SJCRH30 (cell line): ENCODE measurements at regions not wholly inside any gene's neighbourhood (a gene's known extent, or its start where the extent isn't known, plus 50 kb on each side); places are given as distances from the start of the nearest gene placed in this dataset.
"Not testable (repeated sequence)": the region's sequence is repeated elsewhere in the genome, so short reads cannot be mapped to it uniquely, and the experiment has no call there.

Experiments
- DNase-seq, 2 experiments: peaks; one replicate each; pipeline ENCODE4 v3.0.0-alpha.2; 2015 to 2020
- H3K27ac ChIP-seq: fragments of 250-450 bp; sonication (Bioruptor Pico); 2 replicates; pipeline ENCODE4 v1.5.1; 2020; ENCODE audit warnings: mild to moderate bottlenecking, moderate library complexity
- H3K27me3 ChIP-seq: fragments of 250-450 bp; sonication (Bioruptor Pico); 2 replicates; pipeline ENCODE4 v1.5.1; 2020; ENCODE audit warnings: mild to moderate bottlenecking, moderate library complexity
- H3K36me3 ChIP-seq: fragments of 250-450 bp; sonication (Bioruptor Pico); 2 replicates; pipeline ENCODE4 v1.5.1; 2020; ENCODE audit warnings: mild to moderate bottlenecking, moderate library complexity
- H3K4me1 ChIP-seq: fragments of 250-450 bp; sonication (Bioruptor Pico); 2 replicates; pipeline ENCODE4 v1.5.1; 2020; ENCODE audit warnings: mild to moderate bottlenecking, moderate library complexity
- H3K4me3 ChIP-seq: fragments of 250-450 bp; sonication (Bioruptor Pico); 2 replicates; pipeline ENCODE4 v1.5.1; 2020; ENCODE audit warnings: mild to moderate bottlenecking, moderate library complexity
- H3K9me3 ChIP-seq: fragments of 250-450 bp; sonication (Bioruptor Pico); replicated peaks from 2 replicates; pipeline ENCODE4 v1.5.1; 2020; ENCODE audit warnings: mild to moderate bottlenecking, moderate library complexity

DNA sequence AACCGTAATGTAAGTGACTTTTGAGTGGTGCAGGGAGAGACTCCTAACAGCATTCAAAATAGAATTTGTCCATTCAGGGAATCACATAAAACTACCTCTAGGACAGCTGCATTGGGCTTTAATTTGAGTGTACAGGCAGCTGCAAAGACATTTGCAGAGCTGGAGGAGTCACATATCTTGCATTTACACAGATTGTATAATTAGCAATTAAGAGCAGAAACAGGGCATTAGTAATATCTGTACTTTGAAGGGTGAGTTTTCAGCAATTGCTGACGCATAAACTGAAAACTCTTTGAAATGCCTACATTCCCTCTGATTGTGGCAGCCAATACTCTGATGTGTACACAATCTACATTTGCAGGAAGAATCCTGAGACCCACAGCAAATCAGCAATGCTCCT is 245.6 kb downstream of the UBE2NL start:
- H3K27me3 ChIP-seq, H3K9me3 ChIP-seq, H3K4me3 ChIP-seq, H3K4me1 ChIP-seq, H3K36me3 ChIP-seq, H3K27ac ChIP-seq, DNase-seq: not testable (repeated sequence)

DNA sequence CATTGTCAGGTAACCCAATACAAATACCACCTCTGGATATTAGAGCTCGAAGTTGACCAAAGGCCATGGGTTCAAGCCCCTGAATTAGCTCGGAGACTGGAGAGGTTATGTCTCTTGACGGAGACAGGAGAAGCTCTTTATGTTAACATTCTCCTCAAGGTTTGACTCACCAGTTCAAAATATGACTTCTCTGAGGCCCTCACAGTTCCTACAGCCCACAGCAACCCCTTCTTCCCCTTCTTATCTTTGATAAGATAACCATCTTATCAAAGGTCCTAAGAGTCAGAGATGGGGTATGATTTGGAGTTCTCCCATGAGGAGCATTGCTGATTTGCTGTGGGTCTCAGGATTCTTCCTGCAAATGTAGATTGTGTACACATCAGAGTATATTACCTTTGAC is 246.6 kb downstream of the UBE2NL start:
- not testable (repeated sequence) for H3K27me3 ChIP-seq, H3K4me1 ChIP-seq, H3K36me3 ChIP-seq, DNase-seq, H3K27ac ChIP-seq, H3K4me3 ChIP-seq, H3K9me3 ChIP-seq

- not testable (repeated sequence) for H3K9me3 ChIP-seq, H3K4me1 ChIP-seq, DNase-seq, H3K27me3 ChIP-seq, H3K27ac ChIP-seq, H3K4me3 ChIP-seq, H3K36me3 ChIP-seq
Observed at GRCh38 chrX:144131080-144131479, 247.2 kb downstream of the UBE2NL start.

GRCh38 chrX:144134448-144135119 is 250.7 kb downstream of the UBE2NL start:
- not testable (repeated sequence) for H3K27ac ChIP-seq, H3K9me3 ChIP-seq, DNase-seq, H3K4me1 ChIP-seq, H3K4me3 ChIP-seq, H3K36me3 ChIP-seq, H3K27me3 ChIP-seq

GRCh38 chrX:144154474-144154873 is 270.6 kb downstream of the UBE2NL start:
- DNase-seq, H3K4me1 ChIP-seq, H3K4me3 ChIP-seq, H3K9me3 ChIP-seq, H3K27me3 ChIP-seq, H3K36me3 ChIP-seq, H3K27ac ChIP-seq: not testable (repeated sequence)

GRCh38 chrX:144185197-144185596 is 301.3 kb downstream of the UBE2NL start:
- H3K4me3 ChIP-seq, DNase-seq, H3K9me3 ChIP-seq, H3K27me3 ChIP-seq, H3K36me3 ChIP-seq, H3K4me1 ChIP-seq, H3K27ac ChIP-seq: not testable (repeated sequence)

- H3K4me3 ChIP-seq, H3K4me1 ChIP-seq, H3K36me3 ChIP-seq, DNase-seq, H3K9me3 ChIP-seq, H3K27ac ChIP-seq, H3K27me3 ChIP-seq: not testable (repeated sequence)
Observed at GRCh38 chrX:144188489-144188888, 304.6 kb downstream of the UBE2NL start.

- H3K4me1 ChIP-seq, DNase-seq, H3K36me3 ChIP-seq, H3K4me3 ChIP-seq, H3K27me3 ChIP-seq, H3K27ac ChIP-seq, H3K9me3 ChIP-seq: not testable (repeated sequence)
Observed at GRCh38 chrX:144197057-144197456, 313.2 kb downstream of the UBE2NL start.

- DNase-seq, H3K36me3 ChIP-seq, H3K4me3 ChIP-seq, H3K27ac ChIP-seq, H3K9me3 ChIP-seq, H3K4me1 ChIP-seq, H3K27me3 ChIP-seq: not testable (repeated sequence)
Observed at GRCh38 chrX:144202726-144203125, 318.9 kb downstream of the UBE2NL start.

- not testable (repeated sequence) for H3K36me3 ChIP-seq, H3K9me3 ChIP-seq, DNase-seq
Observed at GRCh38 chrX:144208360-144209024, 324.6 kb downstream of the UBE2NL start.

GRCh38 chrX:144214651-144215050 is 330.8 kb downstream of the UBE2NL start:
- H3K36me3 ChIP-seq = no peaks in the 10 kb centered on the region
- no peak for DNase-seq
- H3K27ac ChIP-seq = no peak overlapping the region
- H3K4me1 ChIP-seq = no peaks in the 10 kb centered on the region
- H3K4me3 ChIP-seq = no peak overlapping the region
- H3K27me3 ChIP-seq = no peaks in the 10 kb centered on the region
- no peaks in the 10 kb centered on the region for H3K9me3 ChIP-seq

More at GRCh38 chrX:144208360-144209024, 324.6 kb downstream of the UBE2NL start:
- not testable (repeated sequence) for H3K4me1 ChIP-seq, H3K4me3 ChIP-seq, H3K27ac ChIP-seq, H3K27me3 ChIP-seq

DNA sequence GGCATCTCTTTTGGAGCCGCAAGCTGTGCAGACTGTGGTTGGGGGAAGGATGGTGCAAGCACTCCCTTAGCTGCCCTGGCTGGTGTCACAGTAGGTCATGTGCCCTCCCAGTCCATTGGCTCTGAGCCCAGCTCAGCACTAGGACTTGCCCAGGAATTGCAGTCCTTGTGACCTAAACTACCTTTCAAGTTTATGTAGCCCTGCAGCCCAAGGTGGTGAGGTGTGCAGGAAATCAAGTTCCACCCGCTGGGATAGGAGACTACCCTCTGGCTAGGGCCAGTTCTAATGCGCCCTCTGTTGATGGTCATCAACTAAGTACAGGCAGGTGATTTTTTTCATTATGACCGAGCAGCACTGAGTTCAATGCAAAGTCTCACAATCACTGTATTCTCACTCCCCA is 335.2 kb downstream of the UBE2NL start:
- peak in 1 of 2 experiments; percentile 3 for DNase-seq
- Histone ChIP-seq H3K36me3 (no peaks in the 10 kb centered on the region), H3K27me3 (no peaks in the 10 kb centered on the region), H3K4me1 (no peaks in the 10 kb centered on the region), H3K27ac (no peak overlapping the region), H3K9me3 (no peaks in the 10 kb centered on the region), H3K4me3 (no peak overlapping the region)

DNA sequence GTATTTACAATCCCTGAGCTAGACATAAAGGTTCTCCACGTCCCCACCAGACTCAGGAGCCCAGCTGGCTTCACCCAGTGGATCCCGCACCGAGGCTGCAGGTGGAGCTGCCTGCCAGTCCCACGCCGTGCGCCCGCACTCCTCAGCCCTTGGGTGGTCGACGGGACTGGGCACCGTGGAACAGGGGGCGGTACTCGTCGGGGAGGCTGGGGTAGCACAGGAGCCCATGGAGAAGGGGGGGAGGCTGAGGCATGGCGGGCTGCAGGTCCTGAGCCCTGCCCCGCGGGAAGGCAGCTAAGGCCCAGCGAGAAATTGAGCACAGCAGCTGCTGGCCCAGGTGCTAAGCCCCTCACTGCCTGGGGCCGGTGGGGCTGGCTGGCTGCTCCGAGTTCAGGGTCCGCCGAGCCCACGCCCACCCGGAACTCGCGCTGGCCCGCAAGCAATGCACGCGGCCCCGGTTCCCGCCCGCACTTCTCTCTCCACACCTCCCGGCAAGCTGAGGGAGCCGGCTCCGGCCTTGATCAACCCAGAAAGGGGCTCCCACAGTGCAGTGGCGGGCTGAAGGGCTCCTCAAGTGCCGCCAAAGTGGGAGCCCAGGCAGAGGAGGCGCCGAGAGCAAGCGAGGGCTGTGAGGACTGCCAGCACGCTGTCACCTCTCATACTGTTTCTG is 347.4 kb downstream of the UBE2NL start:
- DNase-seq, H3K4me1 ChIP-seq, H3K9me3 ChIP-seq, H3K27me3 ChIP-seq, H3K27ac ChIP-seq, H3K36me3 ChIP-seq, H3K4me3 ChIP-seq: not testable (repeated sequence)

- DNase-seq = no peak
- H3K4me3 ChIP-seq = no peak overlapping the region
- no peak overlapping the region for H3K27ac ChIP-seq
- no peaks in the 10 kb centered on the region for H3K4me1 ChIP-seq
- no peaks in the 10 kb centered on the region for H3K36me3 ChIP-seq
- no peaks in the 10 kb centered on the region for H3K9me3 ChIP-seq
- H3K27me3 ChIP-seq = no peaks in the 10 kb centered on the region
Observed at GRCh38 chrX:144253356-144253755, 369.5 kb downstream of the UBE2NL start.

DNA sequence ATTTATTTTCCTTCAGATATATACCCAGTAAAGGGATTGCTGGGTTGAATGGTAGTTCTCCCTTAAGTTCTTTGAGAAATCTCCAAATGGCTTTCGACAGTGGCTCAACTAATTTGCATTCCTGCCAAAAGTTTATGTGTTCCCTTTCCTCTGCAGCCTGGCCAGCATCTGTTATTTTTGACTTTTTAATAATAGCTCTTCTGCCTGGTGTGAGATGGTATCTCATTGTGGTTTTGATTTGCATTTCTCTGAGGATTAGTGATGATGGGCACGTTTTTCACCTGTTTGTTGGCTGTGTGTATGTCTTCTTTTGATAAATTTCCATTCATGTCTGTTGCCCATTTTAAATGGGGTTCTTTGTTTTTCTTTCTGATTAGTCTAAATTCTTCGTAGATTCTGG is 375.2 kb downstream of the UBE2NL start:
- Histone ChIP-seq H3K27me3 (no peaks in the 10 kb centered on the region), H3K36me3 (no peaks in the 10 kb centered on the region), H3K4me1 (no peaks in the 10 kb centered on the region), H3K4me3 (no peak overlapping the region), H3K27ac (no peak overlapping the region), H3K9me3 (no peaks in the 10 kb centered on the region)
- DNase-seq = peak; percentile 5 to 6

DNA sequence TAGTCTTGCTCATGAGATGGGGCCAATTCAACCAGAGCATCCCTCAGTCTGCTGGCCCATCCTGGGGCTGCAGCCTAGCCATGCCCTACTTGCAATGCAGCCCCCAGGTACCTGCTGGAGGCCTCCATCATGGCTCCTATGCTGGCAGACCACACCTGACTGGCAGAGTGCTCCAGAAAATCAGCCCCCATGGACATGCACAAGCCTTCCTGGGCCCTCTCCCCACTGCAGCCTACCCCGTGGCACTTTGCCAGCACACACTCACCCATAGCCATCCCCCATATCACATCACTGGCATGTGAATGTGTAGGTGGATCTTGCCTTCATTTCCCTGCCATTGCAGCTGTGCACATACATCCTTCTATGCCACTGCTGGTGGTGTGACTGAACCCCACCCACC is 381.8 kb downstream of the UBE2NL start:
- no peak for DNase-seq
- Histone ChIP-seq H3K4me1 (no peaks in the 10 kb centered on the region), H3K9me3 (no peaks in the 10 kb centered on the region), H3K27me3 (no peaks in the 10 kb centered on the region), H3K4me3 (no peak overlapping the region), H3K36me3 (no peaks in the 10 kb centered on the region), H3K27ac (no peak overlapping the region)
